Jurkat, Clone E6-1 (cell line): ENCODE measurements at regions not wholly inside any gene's neighbourhood (a gene's known extent, or its start where the extent isn't known, plus 50 kb on each side); places are given as distances from the start of the nearest gene placed in this dataset.

ENCODE experiments used
- DNase-seq: peaks from one replicate; pipeline ENCODE4 v3.0.0-alpha.2; 2011; ENCODE audit warnings: low read depth, low spot score
- H3K4me3 ChIP-seq: 2 replicates; pipeline ENCODE4 v1.5.1; 2011; ENCODE audit warnings: mild to moderate bottlenecking, low read length, control low read depth, moderate library complexity

DNA sequence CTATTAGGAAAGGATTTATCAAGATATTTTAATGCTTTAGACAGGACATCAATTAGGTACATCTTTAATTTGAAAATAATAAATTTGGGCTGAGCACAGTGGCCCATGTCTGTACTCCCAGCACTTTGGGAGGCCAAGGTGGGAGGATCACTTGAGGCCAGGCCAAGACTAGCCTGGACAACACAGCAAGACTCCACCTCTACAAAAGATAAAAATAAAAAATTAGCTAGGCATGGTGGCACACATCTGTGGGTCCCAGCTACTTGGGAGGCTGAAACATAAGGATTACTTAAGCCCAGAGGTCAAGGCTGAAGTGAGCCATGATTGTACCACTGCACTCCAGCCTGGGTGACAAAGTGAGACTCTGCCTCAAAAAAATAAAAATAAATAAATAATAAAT lies 59.6 kb upstream of the IRF2 start:
- no peak overlapping the region; the same call in 1 of the 2 replicates for H3K4me3 ChIP-seq
- no peak for DNase-seq

- DNase-seq = no peak
- no peak overlapping the region for H3K4me3 ChIP-seq
These were observed 56.7 kb upstream of the IRF2 start for GRCh38 chr4:184531008-184531407.

DNA sequence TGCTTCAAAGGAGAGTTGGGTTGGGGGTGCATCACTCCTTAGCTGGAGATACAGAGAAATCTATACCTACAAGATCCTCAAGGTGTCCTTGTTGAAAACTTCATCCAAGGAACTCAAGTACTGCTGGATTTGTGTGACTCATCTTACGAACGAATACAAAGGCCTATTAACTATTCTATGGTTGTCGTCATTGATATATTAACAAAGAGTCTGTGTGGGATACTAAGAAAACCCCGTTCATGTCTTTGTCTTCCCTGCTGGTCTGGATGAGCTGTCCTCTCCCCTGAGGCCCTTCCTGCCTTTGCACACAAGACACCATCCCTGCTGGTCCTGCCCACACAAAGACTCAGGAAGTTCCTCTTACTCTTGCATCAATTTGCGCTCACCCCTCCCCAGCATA lies 54.9 kb upstream of the IRF2 start:
- DNase-seq = no peak
- no peak overlapping the region for H3K4me3 ChIP-seq

GRCh38 chr4:184528713-184529112 lies 54.4 kb upstream of the IRF2 start:
- no peak overlapping the region for H3K4me3 ChIP-seq
- no peak for DNase-seq

GRCh38 chr4:184528051-184528450 lies 53.7 kb upstream of the IRF2 start:
- no peak for DNase-seq

DNA sequence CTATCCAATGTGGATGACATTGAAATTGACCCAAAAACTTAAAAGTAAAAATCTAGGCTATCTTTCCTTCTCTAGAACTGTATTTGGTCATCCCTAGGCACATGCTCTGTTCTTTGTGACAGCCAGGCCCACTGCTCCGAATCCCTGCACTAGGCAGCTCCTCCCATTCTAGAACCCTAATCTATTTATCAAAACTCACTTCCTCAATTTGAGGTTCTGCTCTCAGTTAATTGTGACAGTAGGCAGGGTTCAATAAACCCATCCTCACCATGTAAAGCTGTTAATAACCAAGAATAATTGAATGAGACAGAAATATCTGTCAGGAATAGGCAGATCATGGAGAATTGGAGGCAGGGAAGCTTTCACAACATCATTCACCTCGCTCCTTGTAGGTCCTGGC lies 51.9 kb upstream of the IRF2 start:
- DNase-seq = no peak
- no peak overlapping the region for H3K4me3 ChIP-seq

More at GRCh38 chr4:184528051-184528450, 53.7 kb upstream of the IRF2 start:
- H3K4me3 ChIP-seq = no peak overlapping the region
